NB4 (cell line): ENCODE measurements at regions not wholly inside any gene's neighbourhood (a gene's known extent, or its start where the extent isn't known, plus 50 kb on each side); places are given as distances from the start of the nearest gene placed in this dataset.

Source experiments
- MYC ChIP-seq: IDR thresholded peaks from 2 replicates; pipeline ENCODE4 v1.6.1; 2011; ENCODE audit warnings: low read depth, low read length
- POLR2A ChIP-seq: IDR thresholded peaks from 2 replicates; pipeline ENCODE4 v1.6.1; 2011; ENCODE audit warnings: mild to moderate bottlenecking; ENCODE audit not compliant: insufficient read length; ENCODE audit errors: extremely low read depth
- TF ChIP-seq, protein P1 (sequence below): IDR thresholded peaks from one replicate; pipeline ENCODE4 v1.5.1; 2012; ENCODE audit warnings: low read depth, low read length
- TF ChIP-seq, protein P2 (sequence below): IDR thresholded peaks from 2 replicates; pipeline ENCODE4 v1.6.1; 2011; ENCODE audit warnings: low read depth, low read length

DNA sequence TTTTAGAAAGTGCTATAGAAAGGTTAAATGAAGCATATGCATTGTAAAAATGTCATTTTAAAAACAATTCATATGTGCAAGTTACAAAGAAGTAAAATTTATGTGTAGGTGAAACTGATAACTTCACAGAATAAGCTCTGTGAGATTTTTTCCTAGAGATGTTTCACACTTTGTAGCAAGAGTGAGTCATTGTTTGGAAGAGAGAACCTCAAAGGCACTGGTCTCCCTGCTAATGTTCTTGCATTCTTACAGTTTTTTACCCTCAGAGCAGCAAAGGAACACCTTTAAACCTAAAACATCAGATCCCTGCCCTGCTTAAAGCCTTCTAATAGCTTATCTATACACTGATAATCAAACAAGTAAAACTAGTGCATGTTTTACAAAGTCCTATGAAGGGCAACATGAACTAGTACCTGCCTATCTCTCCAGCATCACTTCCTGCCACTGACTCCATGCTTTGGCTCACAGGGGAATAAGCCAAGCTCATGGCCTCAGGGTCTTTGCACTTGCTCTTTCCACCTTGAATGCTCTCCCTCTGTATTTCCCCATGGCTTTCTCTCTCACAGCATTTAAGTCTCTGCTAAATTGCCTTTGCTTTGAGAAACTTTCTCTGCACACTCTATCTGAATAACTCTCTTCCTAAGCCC, 997.0 kb downstream of the GATA3 start:
- TF ChIP-seq, protein P1, sequence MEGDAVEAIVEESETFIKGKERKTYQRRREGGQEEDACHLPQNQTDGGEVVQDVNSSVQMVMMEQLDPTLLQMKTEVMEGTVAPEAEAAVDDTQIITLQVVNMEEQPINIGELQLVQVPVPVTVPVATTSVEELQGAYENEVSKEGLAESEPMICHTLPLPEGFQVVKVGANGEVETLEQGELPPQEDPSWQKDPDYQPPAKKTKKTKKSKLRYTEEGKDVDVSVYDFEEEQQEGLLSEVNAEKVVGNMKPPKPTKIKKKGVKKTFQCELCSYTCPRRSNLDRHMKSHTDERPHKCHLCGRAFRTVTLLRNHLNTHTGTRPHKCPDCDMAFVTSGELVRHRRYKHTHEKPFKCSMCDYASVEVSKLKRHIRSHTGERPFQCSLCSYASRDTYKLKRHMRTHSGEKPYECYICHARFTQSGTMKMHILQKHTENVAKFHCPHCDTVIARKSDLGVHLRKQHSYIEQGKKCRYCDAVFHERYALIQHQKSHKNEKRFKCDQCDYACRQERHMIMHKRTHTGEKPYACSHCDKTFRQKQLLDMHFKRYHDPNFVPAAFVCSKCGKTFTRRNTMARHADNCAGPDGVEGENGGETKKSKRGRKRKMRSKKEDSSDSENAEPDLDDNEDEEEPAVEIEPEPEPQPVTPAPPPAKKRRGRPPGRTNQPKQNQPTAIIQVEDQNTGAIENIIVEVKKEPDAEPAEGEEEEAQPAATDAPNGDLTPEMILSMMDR: no peak
- TF ChIP-seq MYC (no peak), POLR2A (no peak)
- TF ChIP-seq, protein P2, sequence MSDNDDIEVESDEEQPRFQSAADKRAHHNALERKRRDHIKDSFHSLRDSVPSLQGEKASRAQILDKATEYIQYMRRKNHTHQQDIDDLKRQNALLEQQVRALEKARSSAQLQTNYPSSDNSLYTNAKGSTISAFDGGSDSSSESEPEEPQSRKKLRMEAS: no peak
